GM18511 (cell line): ENCODE measurements at regions not wholly inside any gene's neighbourhood (a gene's known extent, or its start where the extent isn't known, plus 50 kb on each side); places are given as distances from the start of the nearest gene placed in this dataset.
"Not testable (repeated sequence)": the region's sequence is repeated elsewhere in the genome, so short reads cannot be mapped to it uniquely, and the experiment has no call there.

Experiments
- ATAC-seq: cut with Tn5 transposase; IDR thresholded peaks from one replicate; pipeline ENCODE4 v1.9.1; 2021; ENCODE audit warnings: mild to moderate bottlenecking, moderate library complexity; ENCODE audit not compliant: unreplicated experiment

DNA sequence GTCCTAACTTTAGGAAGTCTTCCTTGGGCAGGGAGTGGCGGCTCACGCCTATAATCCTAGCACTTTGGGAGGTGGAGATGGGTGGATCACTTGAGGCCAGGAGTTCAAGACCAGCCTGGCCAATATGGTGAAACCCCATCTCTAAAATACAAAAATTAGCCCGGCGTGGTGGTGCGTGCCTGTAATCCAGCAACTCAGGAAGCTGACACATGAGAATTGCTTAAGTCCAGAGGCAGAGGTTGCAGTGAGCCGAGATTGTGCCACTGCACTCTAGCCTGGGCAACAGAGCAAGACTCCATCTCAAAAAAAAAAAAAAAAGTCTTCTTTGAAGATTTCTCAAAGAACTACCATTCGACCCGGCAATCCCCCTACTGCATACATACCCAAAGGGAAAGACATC, 50.0 kb upstream of the GPCPD1 start:
- ATAC-seq, result not testable (repeated sequence)
